ENCODE measurements at regions not wholly inside any gene's neighbourhood (a gene's known extent, or its start where the extent isn't known, plus 50 kb on each side); places are given as distances from the start of the nearest gene placed in this dataset.

- TF ChIP-seq POLR2A (IDR thresholded peaks at IDR 0.05) = no peak
- TF ChIP-seq, protein P1, sequence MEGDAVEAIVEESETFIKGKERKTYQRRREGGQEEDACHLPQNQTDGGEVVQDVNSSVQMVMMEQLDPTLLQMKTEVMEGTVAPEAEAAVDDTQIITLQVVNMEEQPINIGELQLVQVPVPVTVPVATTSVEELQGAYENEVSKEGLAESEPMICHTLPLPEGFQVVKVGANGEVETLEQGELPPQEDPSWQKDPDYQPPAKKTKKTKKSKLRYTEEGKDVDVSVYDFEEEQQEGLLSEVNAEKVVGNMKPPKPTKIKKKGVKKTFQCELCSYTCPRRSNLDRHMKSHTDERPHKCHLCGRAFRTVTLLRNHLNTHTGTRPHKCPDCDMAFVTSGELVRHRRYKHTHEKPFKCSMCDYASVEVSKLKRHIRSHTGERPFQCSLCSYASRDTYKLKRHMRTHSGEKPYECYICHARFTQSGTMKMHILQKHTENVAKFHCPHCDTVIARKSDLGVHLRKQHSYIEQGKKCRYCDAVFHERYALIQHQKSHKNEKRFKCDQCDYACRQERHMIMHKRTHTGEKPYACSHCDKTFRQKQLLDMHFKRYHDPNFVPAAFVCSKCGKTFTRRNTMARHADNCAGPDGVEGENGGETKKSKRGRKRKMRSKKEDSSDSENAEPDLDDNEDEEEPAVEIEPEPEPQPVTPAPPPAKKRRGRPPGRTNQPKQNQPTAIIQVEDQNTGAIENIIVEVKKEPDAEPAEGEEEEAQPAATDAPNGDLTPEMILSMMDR (IDR thresholded peaks at IDR 0.05) = no peak
Measured at GRCh38 chr1:29658688-29659087, 422.4 kb downstream of the PTPRU start.

All from ovary (tissue), 3 donors.